ENCODE measurements at regions not wholly inside any gene's neighbourhood (a gene's known extent, or its start where the extent isn't known, plus 50 kb on each side); places are given as distances from the start of the nearest gene placed in this dataset.

GRCh38 chr9:99373912-99374311, 151.8 kb downstream of the SEC61B start:
- Histone ChIP-seq H3K4me2 (no peak overlapping the region), H3K4me1 (no peaks in the 10 kb centered on the region), H3K27ac (no peak overlapping the region), H3K9me3 (no peaks in the 10 kb centered on the region), H3K4me3 (no peak overlapping the region)
- TF ChIP-seq HDAC2 (IDR thresholded peaks at IDR 0.05): no peak
- TF ChIP-seq ESRRA (IDR thresholded peaks at IDR 0.05; ENCODE audit: borderline replicate concordance, low read length): no peak
- no peak for TF ChIP-seq ZNF302 (CRISPR knock-in tag; IDR thresholded peaks at IDR 0.05)
- no peak for TF ChIP-seq RFX5 (IDR thresholded peaks at IDR 0.05)
- TF ChIP-seq E2F6 (IDR thresholded peaks at IDR 0.05; ENCODE audit: borderline replicate concordance, low read depth): no peak
- no peak for TF ChIP-seq MAFK (IDR thresholded peaks at IDR 0.05; ENCODE audit: partially characterized antibody)
- no peak for TF ChIP-seq MYC (IDR thresholded peaks at IDR 0.05; ENCODE audit: borderline replicate concordance, low read length)
- no peak for TF ChIP-seq HMGXB4 (CRISPR knock-in tag; IDR thresholded peaks at IDR 0.05; ENCODE audit: borderline replicate concordance)
- no peak for TF ChIP-seq MAZ (IDR thresholded peaks at IDR 0.05; ENCODE audit: borderline replicate concordance, low read depth, low read length)
- ATAC-seq: no peak
- WGBS (ENCODE audit: missing lambda C conversion rate): 32% methylated on average over 5 of the region's 5 CpGs
- DNase-seq (ENCODE audit: low read depth in 1 of 2, low spot score in 1 of 2): no peak
- POLR2A ChIA-PET: no interaction called here
- CTCF ChIA-PET: interaction anchor here (1.3 kb wide), 1 partner anchor 18 kb away, joined by 3 read pairs; no protein-coding TSS in a partner anchor
- no peak for FAIRE-seq

GRCh38 chr9:99374793-99375192, 152.7 kb downstream of the SEC61B start:
- Histone ChIP-seq H3K4me1 (no peaks in the 10 kb centered on the region), H3K4me2 (no peak overlapping the region), H3K27ac (no peak overlapping the region), H3K4me3 (no peak overlapping the region), H3K9me3 (no peaks in the 10 kb centered on the region)
- WGBS (ENCODE audit: missing lambda C conversion rate): 5% methylated on average over 1 of the region's 1 CpG
- FAIRE-seq: no peak
- TF ChIP-seq NPAS2 (CRISPR knock-in tag; IDR thresholded peaks at IDR 0.05; ENCODE audit: borderline replicate concordance) (no peak), SMC3 (IDR thresholded peaks at IDR 0.05) (no peak), KDM1A (IDR thresholded peaks at IDR 0.05; ENCODE audit: low read depth) (no peak), ZSCAN20 (CRISPR knock-in tag; IDR thresholded peaks at IDR 0.05) (no peak), RCOR1 (IDR thresholded peaks at IDR 0.05; ENCODE audit: low read depth, low read length) (no peak), FOXS1 (CRISPR knock-in tag; IDR thresholded peaks at IDR 0.05) (no peak), HOXA7 (CRISPR knock-in tag; IDR thresholded peaks at IDR 0.05) (no peak), EHMT2 (IDR thresholded peaks at IDR 0.05; ENCODE audit: low read depth) (no peak), MAX (IDR thresholded peaks at IDR 0.05) (no peak), HOXB13 (CRISPR knock-in tag; IDR thresholded peaks at IDR 0.05; ENCODE audit: low read depth) (no peak), MAZ (IDR thresholded peaks at IDR 0.05; ENCODE audit: borderline replicate concordance, low read depth, low read length) (no peak), CHD4 (IDR thresholded peaks at IDR 0.05; ENCODE audit: borderline replicate concordance) (no peak), MAFK (IDR thresholded peaks at IDR 0.05; ENCODE audit: partially characterized antibody) (no peak), BCL3 (IDR thresholded peaks at IDR 0.05) (no peak), ZFP36 (IDR thresholded peaks at IDR 0.05; ENCODE audit: borderline replicate concordance, partially characterized antibody) (no peak), TP53 (CRISPR knock-in tag; IDR thresholded peaks at IDR 0.05) (no peak), TFCP2L1 (CRISPR knock-in tag; IDR thresholded peaks at IDR 0.05) (no peak)
- no peak for ATAC-seq
- DNase-seq (ENCODE audit: low read depth in 1 of 2, low spot score in 1 of 2): no peak
- POLR2A ChIA-PET: no interaction called here
- CTCF ChIA-PET: interaction anchor here (1.3 to 1.5 kb wide), 2 partner anchors 19 to 190 kb away, joined by 3 read pairs; no protein-coding TSS in a partner anchor
